Thoracic aorta (tissue), 2 donors: ENCODE measurements at regions not wholly inside any gene's neighbourhood (a gene's known extent, or its start where the extent isn't known, plus 50 kb on each side); places are given as distances from the start of the nearest gene placed in this dataset.

Source experiments
- ATAC-seq: fragments of 150-250 bp; one replicate; pipeline ENCODE4 v1.8.0; 2017; ENCODE audit warnings: low read depth; ENCODE audit not compliant: insufficient number of reproducible peaks, low FRiP score
- DNase-seq: peaks from one replicate; pipeline ENCODE4 v3.0.0-alpha.2; 2020; ENCODE audit warnings: low spot score
- H3K27ac ChIP-seq, 2 donors: fragments of 200-600 bp; sonication (generic); 1 replicate in 1 of 2; 2 replicates in 1 of 2; pipeline ENCODE4 v1.5.1; 2016; ENCODE audit warnings: mild to moderate bottlenecking in 2 of 2, moderate library complexity in 2 of 2
- H3K27me3 ChIP-seq: fragments of 200-600 bp; sonication (generic); replicated peaks from 2 replicates; pipeline ENCODE4 v1.6.0; 2016; ENCODE audit warnings: mild to moderate bottlenecking; ENCODE audit not compliant: insufficient read depth
- H3K36me3 ChIP-seq: fragments of 200-600 bp; sonication (generic); one replicate; pipeline ENCODE4 v1.5.1; 2016
- H3K4me1 ChIP-seq, 2 donors: fragments of 200-600 bp; sonication (generic); 1 replicate in 1 of 2; 2 replicates in 1 of 2; pipeline versions ENCODE4 v1.5.1 to v1.6.0; 2016; ENCODE audit warnings: low read depth in 2 of 2, mild to moderate bottlenecking in 1 of 2; ENCODE audit not compliant: control insufficient read depth in 1 of 2
- H3K4me3 ChIP-seq: fragments of 200-600 bp; sonication (generic); 2 replicates; pipeline ENCODE4 v1.5.1; 2016; ENCODE audit warnings: mild to moderate bottlenecking
- H3K9me3 ChIP-seq: fragments of 200-600 bp; sonication (generic); 2 replicates; pipeline ENCODE4 v1.5.1; 2016
- CTCF ChIP-seq: fragments of 200-600 bp; sonication (generic); IDR thresholded peaks from one replicate; pipeline ENCODE4 v1.5.1; 2019; ENCODE audit warnings: antibody characterized with exemption

- Histone ChIP-seq H3K36me3 (no peaks in the 10 kb centered on the region), H3K27ac (no peak overlapping the region), H3K4me3 (no peak overlapping the region), H3K4me1 (no peaks in the 10 kb centered on the region), H3K27me3 (no peaks in the 10 kb centered on the region), H3K9me3 (no peaks in the 10 kb centered on the region)
- ATAC-seq: no peak
- no peak for DNase-seq
- no peak for TF ChIP-seq CTCF
Observed at GRCh38 chr6:53744321-53744720, 50.5 kb upstream of the LRRC1 start.

GRCh38 chr6:53741034-53741823 lies 53.6 kb upstream of the LRRC1 start:
- ATAC-seq (no peak), DNase-seq (no peak)
- no peaks in the 10 kb centered on the region for H3K9me3 ChIP-seq
- H3K27ac ChIP-seq: no peak overlapping the region
- H3K36me3 ChIP-seq: no peaks in the 10 kb centered on the region
- no peak for TF ChIP-seq CTCF
- H3K4me3 ChIP-seq: no peak overlapping the region
- no peaks in the 10 kb centered on the region for H3K4me1 ChIP-seq
- no peaks in the 10 kb centered on the region for H3K27me3 ChIP-seq

- DNase-seq: no peak
- H3K36me3 ChIP-seq: no peaks in the 10 kb centered on the region
- H3K4me1 ChIP-seq: no peaks in the 10 kb centered on the region
- no peaks in the 10 kb centered on the region for H3K9me3 ChIP-seq
- H3K4me3 ChIP-seq: no peak overlapping the region
- no peak for TF ChIP-seq CTCF
- ATAC-seq: no peak
- no peak overlapping the region for H3K27ac ChIP-seq
- H3K27me3 ChIP-seq: no peaks in the 10 kb centered on the region
Observed at GRCh38 chr6:53737746-53738145, 57.1 kb upstream of the LRRC1 start.

GRCh38 chr6:53735896-53736295 lies 58.9 kb upstream of the LRRC1 start:
- ATAC-seq (no peak), DNase-seq (no peak)
- Histone ChIP-seq H3K4me3 (no peak overlapping the region), H3K4me1 (no peaks in the 10 kb centered on the region), H3K9me3 (no peaks in the 10 kb centered on the region), H3K36me3 (no peaks in the 10 kb centered on the region), H3K27me3 (no peaks in the 10 kb centered on the region), H3K27ac (no peak overlapping the region)
- TF ChIP-seq CTCF: no peak

- no peak overlapping the region for H3K4me3 ChIP-seq
- H3K27ac ChIP-seq: no peak overlapping the region
- no peaks in the 10 kb centered on the region for H3K27me3 ChIP-seq
- H3K9me3 ChIP-seq: no peaks in the 10 kb centered on the region
- H3K4me1 ChIP-seq: no peaks in the 10 kb centered on the region
- DNase-seq (no peak), ATAC-seq (no peak)
- TF ChIP-seq CTCF: no peak
- H3K36me3 ChIP-seq: no peaks in the 10 kb centered on the region
Observed at GRCh38 chr6:53734473-53735299, 60.1 kb upstream of the LRRC1 start.
